ENCODE measurements at regions not wholly inside any gene's neighbourhood (a gene's known extent, or its start where the extent isn't known, plus 50 kb on each side); places are given as distances from the start of the nearest gene placed in this dataset.

GRCh38 chr1:47618222-47618720, 180.4 kb downstream of the FOXD2 start:
- Histone ChIP-seq H3K4me2 (ENCODE audit: control insufficient read depth, extremely low read depth, insufficient read depth, low read depth, low read length) (no peak overlapping the region), H3K9me1 (ENCODE audit: control insufficient read depth, extremely low read depth, insufficient read depth, low read length) (no peaks in the 10 kb centered on the region), H3K79me2 (ENCODE audit: control insufficient read depth, insufficient read depth, low read length) (no peaks in the 10 kb centered on the region), H3K36me3 (ENCODE audit: control insufficient read depth in 2 of 2, extremely low read depth in 1 of 2, insufficient read depth in 2 of 2, low read length in 2 of 2) (no peaks in the 10 kb centered on the region), H3K9ac (ENCODE audit: control insufficient read depth, extremely low read depth, insufficient read depth, low read length) (no peak overlapping the region), H3K4me3 (ENCODE audit: control insufficient read depth in 2 of 3, extremely low read depth in 1 of 3, insufficient read depth in 2 of 3, low read depth in 1 of 3, low read length in 3 of 3) (no peak overlapping the region), H3K27ac (ENCODE audit: control insufficient read depth, insufficient read depth, low read length) (no peak overlapping the region), H3K27me3 (ENCODE audit: control insufficient read depth, extremely low read depth, insufficient read depth, low read length) (peaks cover 3% of the 10 kb centered on the region), H3K4me1 (ENCODE audit: control insufficient read depth, extremely low read depth, insufficient read depth, low read length) (no peaks in the 10 kb centered on the region), H3K9me3 (ENCODE audit: control insufficient read depth, low read depth, low read length) (no peaks in the 10 kb centered on the region), H4K20me1 (ENCODE audit: control insufficient read depth, extremely low read depth, insufficient read depth, low read length) (no peaks in the 10 kb centered on the region), H2AFZ (ENCODE audit: control insufficient read depth, low read length) (no peak overlapping the region)
- FAIRE-seq (no peak), DNase-seq (ENCODE audit: low read depth, low spot score) (no peak)
- dilution Hi-C loops (cut with MboI; ENCODE audit: extremely low pct_ligation_motif_present, low sequenced_read_pairs), result no loop called here
- TF ChIP-seq CTCF (optimal IDR thresholded peaks at IDR 0.05 in 1 of 3, IDR thresholded peaks at IDR 0.05 in 1 of 3, conservative IDR thresholded peaks at IDR 0.05 in 1 of 3; ENCODE audit: extremely low read depth in 1 of 3, insufficient read depth in 2 of 3, low read length in 3 of 3) (no peak), EZH2 (IDR thresholded peaks at IDR 0.05; ENCODE audit: low read length) (no peak)

- Histone ChIP-seq H3K4me1 (ENCODE audit: control insufficient read depth, extremely low read depth, insufficient read depth, low read length) (no peaks in the 10 kb centered on the region), H3K9me1 (ENCODE audit: control insufficient read depth, extremely low read depth, insufficient read depth, low read length) (no peaks in the 10 kb centered on the region), H2AFZ (ENCODE audit: control insufficient read depth, low read length) (no peak overlapping the region), H3K27me3 (ENCODE audit: control insufficient read depth, extremely low read depth, insufficient read depth, low read length) (peaks cover 3% of the 10 kb centered on the region), H4K20me1 (ENCODE audit: control insufficient read depth, extremely low read depth, insufficient read depth, low read length) (no peaks in the 10 kb centered on the region), H3K9ac (ENCODE audit: control insufficient read depth, extremely low read depth, insufficient read depth, low read length) (no peak overlapping the region), H3K4me3 (ENCODE audit: control insufficient read depth in 2 of 3, extremely low read depth in 1 of 3, insufficient read depth in 2 of 3, low read depth in 1 of 3, low read length in 3 of 3) (no peak overlapping the region), H3K36me3 (ENCODE audit: control insufficient read depth in 2 of 2, extremely low read depth in 1 of 2, insufficient read depth in 2 of 2, low read length in 2 of 2) (no peaks in the 10 kb centered on the region), H3K27ac (ENCODE audit: control insufficient read depth, insufficient read depth, low read length) (no peak overlapping the region), H3K4me2 (ENCODE audit: control insufficient read depth, extremely low read depth, insufficient read depth, low read depth, low read length) (no peak overlapping the region), H3K79me2 (ENCODE audit: control insufficient read depth, insufficient read depth, low read length) (no peaks in the 10 kb centered on the region), H3K9me3 (ENCODE audit: control insufficient read depth, low read depth, low read length) (no peaks in the 10 kb centered on the region)
- TF ChIP-seq CTCF (optimal IDR thresholded peaks at IDR 0.05 in 1 of 3, IDR thresholded peaks at IDR 0.05 in 1 of 3, conservative IDR thresholded peaks at IDR 0.05 in 1 of 3; ENCODE audit: extremely low read depth in 1 of 3, insufficient read depth in 2 of 3, low read length in 3 of 3) (no peak), EZH2 (IDR thresholded peaks at IDR 0.05; ENCODE audit: low read length) (no peak)
- dilution Hi-C loops (cut with MboI; ENCODE audit: extremely low pct_ligation_motif_present, low sequenced_read_pairs), result no loop called here
- DNase-seq (ENCODE audit: low read depth, low spot score), result no peak
- FAIRE-seq, result no peak
Observed at GRCh38 chr1:47618830-47619229, 181.0 kb downstream of the FOXD2 start.
